Subcutaneous abdominal adipose tissue (tissue), 5 donors: ENCODE measurements at regions not wholly inside any gene's neighbourhood (a gene's known extent, or its start where the extent isn't known, plus 50 kb on each side); places are given as distances from the start of the nearest gene placed in this dataset.

Experiments used
- H3K27ac ChIP-seq: one replicate; pipeline ENCODE4 v1.7.0; 2013; ENCODE audit warnings: low read depth, mild to moderate bottlenecking, inconsistent platforms, low read length, moderate library complexity
- H3K27me3 ChIP-seq, 5 donors: one replicate each; pipeline ENCODE4 v1.7.0; 2013; ENCODE audit warnings: low read length in 5 of 5, inconsistent platforms in 1 of 5; ENCODE audit not compliant: control insufficient read depth in 5 of 5, insufficient read depth in 4 of 5
- H3K36me3 ChIP-seq, 5 donors: one replicate each; pipeline ENCODE4 v1.7.0; 2013; ENCODE audit warnings: low read length in 5 of 5; ENCODE audit not compliant: control insufficient read depth in 5 of 5, insufficient read depth in 5 of 5
- H3K4me1 ChIP-seq, 5 donors: one replicate each; pipeline ENCODE4 v1.7.0; 2013; ENCODE audit warnings: low read length in 5 of 5, mild to moderate bottlenecking in 3 of 5, moderate library complexity in 1 of 5; ENCODE audit not compliant: control insufficient read depth in 5 of 5, insufficient read depth in 5 of 5
- H3K4me3 ChIP-seq, 5 donors: one replicate each; pipeline ENCODE4 v1.7.0; 2013; ENCODE audit warnings: low read length in 5 of 5, low read depth in 1 of 5
- H3K9ac ChIP-seq, 5 donors: one replicate each; pipeline ENCODE4 v1.7.0; 2013; ENCODE audit warnings: low read length in 5 of 5, mild to moderate bottlenecking in 4 of 5, moderate library complexity in 3 of 5
- H3K9me3 ChIP-seq, 5 donors: one replicate each; pipeline ENCODE4 v1.7.0; 2013; ENCODE audit warnings: low read length in 5 of 5; ENCODE audit not compliant: control insufficient read depth in 5 of 5
- donor health status: healthy.
- donor health status: healthy.
- donor health status: healthy.
- donor health status: healthy.
- donor health status: healthy.

DNA sequence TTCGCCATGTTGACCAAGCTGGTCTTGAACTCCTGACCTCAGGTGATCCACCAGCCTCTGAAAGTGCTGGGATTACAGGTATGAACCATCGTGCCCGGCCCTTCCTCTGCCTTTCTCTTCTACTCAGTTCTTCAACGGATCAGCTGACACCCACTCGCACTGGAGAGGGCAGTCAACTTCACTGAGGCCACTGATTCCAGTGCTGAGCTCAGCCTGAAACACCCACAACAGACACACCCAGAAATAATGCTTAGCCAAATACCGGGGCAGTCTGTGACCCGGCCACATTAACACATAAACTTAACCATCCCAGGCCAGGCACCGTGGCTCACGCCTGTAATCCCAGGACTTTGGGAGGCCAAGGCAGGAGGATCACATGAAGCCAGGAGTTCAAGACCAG is 119.3 kb upstream of the CHST15 start:
- Histone ChIP-seq H3K4me1 (peaks cover 0 to 8% (median 0%) of the 10 kb centered on the region in 5 donors), H3K27me3 (peaks cover 0 to 4% (median 3%) of the 10 kb centered on the region in 5 donors), H3K36me3 (no peaks in the 10 kb centered on the region), H3K27ac (no peak overlapping the region), H3K9me3 (peaks cover 0 to 11% (median 5%) of the 10 kb centered on the region in 5 donors), H3K9ac (no peak overlapping the region), H3K4me3 (no peak overlapping the region)

DNA sequence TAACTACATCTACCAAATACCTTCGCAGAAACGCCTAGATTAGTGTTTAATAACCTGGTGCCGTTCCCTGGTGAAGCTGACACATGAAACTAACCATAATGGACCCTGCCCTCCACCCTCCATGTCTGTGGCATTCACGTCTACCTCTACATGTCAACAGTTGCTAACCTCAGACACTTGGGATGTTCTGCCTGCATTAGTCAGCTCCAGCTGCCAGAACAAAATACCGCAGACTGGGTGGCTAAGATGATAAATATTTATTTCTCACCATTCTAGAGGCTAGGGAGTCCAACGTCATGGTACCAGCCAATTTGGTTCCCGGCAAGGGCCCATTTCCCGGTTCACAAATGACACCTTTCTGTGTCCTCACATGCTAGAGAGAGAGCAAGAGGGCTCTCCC is 118.5 kb upstream of the CHST15 start:
- peaks cover 0 to 3% (median 0%) of the 10 kb centered on the region in 5 donors for H3K27me3 ChIP-seq
- H3K27ac ChIP-seq, result no peak overlapping the region
- peaks cover 0 to 11% (median 7%) of the 10 kb centered on the region in 5 donors for H3K9me3 ChIP-seq
- H3K4me3 ChIP-seq, result no peak overlapping the region
- no peak overlapping the region for H3K9ac ChIP-seq
- peaks cover 0 to 4% (median 0%) of the 10 kb centered on the region in 5 donors for H3K4me1 ChIP-seq
- no peaks in the 10 kb centered on the region for H3K36me3 ChIP-seq

DNA sequence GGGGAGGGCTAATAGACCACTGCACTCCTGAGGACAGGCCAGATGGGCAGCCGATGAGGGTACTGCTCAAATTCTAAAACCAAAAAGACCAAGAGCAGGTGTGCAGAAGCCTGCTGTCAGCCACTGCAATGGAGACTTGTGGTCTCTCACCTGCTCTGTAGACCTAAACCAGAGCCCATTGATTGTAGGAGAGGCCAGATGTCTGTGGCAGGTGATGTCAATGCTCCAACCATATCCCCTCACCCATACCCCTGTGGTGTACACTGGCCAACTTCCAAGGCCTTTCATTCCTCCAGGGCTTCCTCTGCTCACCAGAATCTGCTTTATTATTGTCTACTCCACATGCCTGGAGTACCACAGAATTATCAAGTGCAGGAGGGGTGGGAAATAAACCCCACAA is 116.9 kb upstream of the CHST15 start:
- no peak overlapping the region for H3K4me3 ChIP-seq
- no peak overlapping the region for H3K9ac ChIP-seq
- H3K27me3 ChIP-seq, result peaks cover 0 to 3% (median 0%) of the 10 kb centered on the region in 5 donors
- no peak overlapping the region for H3K27ac ChIP-seq
- no peaks in the 10 kb centered on the region for H3K4me1 ChIP-seq
- H3K36me3 ChIP-seq, result no peaks in the 10 kb centered on the region
- peaks cover 0 to 11% (median 7%) of the 10 kb centered on the region in 5 donors for H3K9me3 ChIP-seq

DNA sequence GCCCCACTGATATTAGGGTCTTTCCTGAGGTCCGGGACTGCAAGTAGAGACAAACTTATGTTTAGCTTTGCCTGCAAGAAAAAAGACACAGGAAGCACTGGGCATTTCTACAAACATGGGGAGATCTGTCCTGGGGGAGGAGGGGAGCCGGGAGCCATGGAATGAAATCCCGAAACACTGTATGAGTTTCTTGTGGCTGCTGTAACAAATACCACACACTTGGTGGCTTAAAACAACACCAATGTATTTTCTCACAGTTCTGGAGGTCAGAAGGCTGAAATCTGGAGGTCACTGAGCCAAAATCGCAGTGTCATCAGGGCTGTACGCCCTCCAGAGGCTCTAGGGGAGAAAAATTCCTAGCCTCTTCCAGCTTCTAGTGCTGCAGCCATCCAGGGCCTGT is 114.0 kb upstream of the CHST15 start:
- Histone ChIP-seq H3K9ac (no peak overlapping the region), H3K4me3 (no peak overlapping the region), H3K36me3 (no peaks in the 10 kb centered on the region), H3K27ac (no peak overlapping the region), H3K27me3 (peaks cover 0 to 3% (median 0%) of the 10 kb centered on the region in 5 donors), H3K9me3 (peaks cover 0 to 17% (median 3%) of the 10 kb centered on the region in 5 donors), H3K4me1 (no peaks in the 10 kb centered on the region)

DNA sequence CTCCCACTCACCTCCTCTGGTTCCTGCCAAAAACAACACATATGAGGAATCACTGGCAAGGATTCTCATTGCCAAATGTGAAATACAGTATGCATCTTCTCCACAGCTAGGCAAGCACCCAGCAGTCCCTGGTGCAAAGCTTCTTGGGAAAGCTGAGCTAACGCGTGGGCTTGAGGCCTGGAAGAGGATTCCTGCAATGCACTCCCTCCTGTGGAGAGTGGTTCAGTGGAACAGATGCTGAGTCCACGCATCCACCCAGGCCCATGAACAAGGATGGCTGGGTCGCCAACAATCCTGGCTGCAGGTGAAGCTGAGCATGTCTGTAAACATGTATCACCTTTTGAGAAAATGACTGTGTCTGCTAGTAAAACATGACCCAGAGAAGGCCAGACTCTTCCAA is 113.2 kb upstream of the CHST15 start:
- Histone ChIP-seq H3K9ac (no peak overlapping the region), H3K36me3 (no peaks in the 10 kb centered on the region), H3K27ac (no peak overlapping the region), H3K4me3 (no peak overlapping the region), H3K27me3 (peaks cover 0 to 3% (median 0%) of the 10 kb centered on the region in 5 donors), H3K9me3 (peaks cover 0 to 12% (median 3%) of the 10 kb centered on the region in 5 donors), H3K4me1 (no peaks in the 10 kb centered on the region)

DNA sequence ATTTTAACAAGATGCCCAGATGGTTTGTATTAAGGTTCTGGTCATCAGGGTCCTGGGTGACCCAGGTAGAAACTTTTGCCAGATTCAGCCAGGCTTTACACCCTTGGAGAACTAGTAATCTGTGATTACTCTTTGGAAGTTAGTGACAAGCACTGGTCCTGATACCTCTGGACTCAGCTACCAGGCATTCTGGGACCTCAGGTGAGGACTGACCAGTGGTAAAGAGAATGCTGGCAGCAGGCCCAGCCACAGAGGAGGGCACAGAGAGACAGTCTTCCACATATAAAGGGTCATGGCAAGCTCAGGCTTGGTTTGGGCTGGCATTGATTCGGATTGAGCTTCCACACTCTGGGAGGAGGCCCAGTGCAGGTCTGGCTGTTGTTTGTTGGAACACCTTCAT is 112.0 kb upstream of the CHST15 start:
- peaks cover 0 to 6% (median 3%) of the 10 kb centered on the region in 5 donors for H3K9me3 ChIP-seq
- no peak overlapping the region for H3K9ac ChIP-seq
- no peaks in the 10 kb centered on the region for H3K4me1 ChIP-seq
- no peak overlapping the region for H3K4me3 ChIP-seq
- H3K27me3 ChIP-seq, result peaks cover 0 to 3% (median 0%) of the 10 kb centered on the region in 5 donors
- H3K27ac ChIP-seq, result no peak overlapping the region
- H3K36me3 ChIP-seq, result no peaks in the 10 kb centered on the region

DNA sequence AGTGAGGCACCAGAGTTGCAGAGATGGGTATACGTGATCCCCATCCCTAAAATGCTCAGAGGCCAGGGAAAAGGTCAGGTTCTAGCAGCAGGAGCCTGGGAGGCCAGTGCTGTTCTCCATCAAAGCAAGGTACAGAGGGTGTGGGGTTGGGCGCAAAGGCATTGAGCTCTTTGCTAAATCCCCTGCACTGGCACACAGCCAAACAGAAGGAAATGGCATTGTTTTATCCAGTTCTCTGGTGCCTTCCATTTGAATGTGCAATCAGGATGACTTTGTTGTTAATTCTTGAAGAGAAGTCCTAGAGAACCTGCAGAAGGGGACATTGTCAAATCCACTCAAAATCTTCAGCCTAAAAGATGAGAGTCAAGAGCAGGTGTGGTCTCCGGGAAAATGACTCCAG is 111.3 kb upstream of the CHST15 start:
- H3K36me3 ChIP-seq, result no peaks in the 10 kb centered on the region
- H3K4me3 ChIP-seq, result no peak overlapping the region
- H3K27me3 ChIP-seq, result peaks cover 0 to 3% (median 0%) of the 10 kb centered on the region in 5 donors
- H3K9ac ChIP-seq, result no peak overlapping the region
- peaks cover 0 to 6% (median 3%) of the 10 kb centered on the region in 5 donors for H3K9me3 ChIP-seq
- H3K27ac ChIP-seq, result no peak overlapping the region
- H3K4me1 ChIP-seq, result no peaks in the 10 kb centered on the region

DNA sequence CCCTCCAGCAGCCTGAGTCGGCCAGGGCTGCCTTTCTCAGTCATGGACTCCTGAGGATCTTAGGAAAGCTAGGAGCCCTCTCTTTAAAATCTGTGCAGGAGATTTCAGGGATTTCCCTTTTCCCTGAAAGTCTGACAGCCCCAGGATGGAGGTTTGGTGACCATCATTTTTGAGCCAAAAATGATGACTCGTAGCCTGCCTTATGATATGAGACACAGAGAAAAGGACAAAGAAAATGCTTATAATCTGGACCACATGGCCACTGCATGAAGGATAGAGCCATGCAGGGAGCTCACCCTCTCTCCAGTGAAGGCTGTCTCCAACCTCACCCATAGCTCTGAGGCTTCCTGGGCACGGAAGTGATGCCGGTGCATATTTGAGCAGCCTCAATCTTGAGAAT is 106.6 kb upstream of the CHST15 start:
- peaks cover 0 to 11% (median 3%) of the 10 kb centered on the region in 5 donors for H3K4me1 ChIP-seq
- peaks cover 0 to 6% (median 0%) of the 10 kb centered on the region in 5 donors for H3K9me3 ChIP-seq
- no peaks in the 10 kb centered on the region for H3K27me3 ChIP-seq
- no peak overlapping the region for H3K4me3 ChIP-seq
- no peak overlapping the region for H3K27ac ChIP-seq
- H3K9ac ChIP-seq, result no peak overlapping the region
- H3K36me3 ChIP-seq, result no peaks in the 10 kb centered on the region

DNA sequence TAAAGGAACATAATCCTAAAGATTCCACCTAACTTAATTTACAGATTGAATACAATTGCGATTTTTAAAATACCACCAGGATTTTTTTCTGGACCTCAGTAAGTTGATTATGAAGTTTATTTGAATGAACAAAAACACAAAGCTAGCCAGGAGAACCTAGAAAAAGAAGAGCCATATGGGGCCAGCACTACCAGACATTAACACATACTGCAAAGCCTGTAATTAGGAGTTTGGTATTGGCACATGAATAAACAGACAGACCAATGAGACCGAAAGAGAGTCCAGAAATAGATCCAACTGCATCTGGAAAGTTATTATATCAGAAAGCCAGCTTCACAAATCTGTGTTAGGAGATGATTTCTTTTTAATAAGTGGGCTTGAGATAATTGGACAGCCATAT is 105.5 kb upstream of the CHST15 start:
- Histone ChIP-seq H3K4me1 (peaks cover 0 to 17% (median 3%) of the 10 kb centered on the region in 5 donors), H3K27me3 (no peaks in the 10 kb centered on the region), H3K9me3 (peaks cover 0 to 6% (median 0%) of the 10 kb centered on the region in 5 donors), H3K27ac (no peak overlapping the region), H3K4me3 (no peak overlapping the region), H3K36me3 (no peaks in the 10 kb centered on the region), H3K9ac (no peak overlapping the region)

DNA sequence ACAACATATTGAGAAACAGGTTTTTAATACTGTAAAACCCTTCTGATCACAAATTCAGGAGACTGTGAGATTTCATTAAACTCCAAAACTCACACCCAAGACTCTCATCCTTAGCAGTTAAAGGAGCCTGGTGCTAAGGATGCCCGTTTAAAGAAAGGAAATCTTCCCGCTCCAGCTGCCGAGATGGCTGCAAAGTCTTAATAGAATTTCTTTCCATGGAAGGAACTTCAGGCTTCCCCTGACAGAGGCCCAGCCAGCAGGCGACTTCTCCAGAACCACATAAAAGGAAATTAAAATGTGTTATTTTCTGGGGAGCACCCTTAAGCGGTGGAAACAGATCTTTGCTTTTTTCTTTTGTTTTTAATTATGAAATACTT is 104.7 kb upstream of the CHST15 start:
- Histone ChIP-seq H3K4me1 (peaks cover 0 to 17% (median 3%) of the 10 kb centered on the region in 5 donors), H3K27me3 (no peaks in the 10 kb centered on the region), H3K4me3 (no peak overlapping the region), H3K27ac (peak overlapping the region; percentile 44), H3K36me3 (no peaks in the 10 kb centered on the region), H3K9me3 (peaks cover 0 to 4% (median 0%) of the 10 kb centered on the region in 5 donors), H3K9ac (no peak overlapping the region)
